GM13976 (cell line): ENCODE measurements at regions not wholly inside any gene's neighbourhood (a gene's known extent, or its start where the extent isn't known, plus 50 kb on each side); places are given as distances from the start of the nearest gene placed in this dataset.

Source experiments
- DNase-seq: peaks from one replicate; pipeline ENCODE4 v3.0.0; 2012; ENCODE audit warnings: low spot score
- CTCF ChIP-seq: IDR thresholded peaks from 2 replicates; pipeline ENCODE4 v1.5.1; 2012; ENCODE audit warnings: borderline replicate concordance, mild to moderate bottlenecking; ENCODE audit not compliant: insufficient read depth; ENCODE audit errors: extremely low read depth, missing control alignments, control extremely low read depth
- in situ Hi-C: fragments of 300-500 bp; cut with MboI; formaldehyde crosslinking; loops from one replicate; pipeline ENCODE4 v1.12.0; 2022; ENCODE audit warnings: low sequenced_read_pairs, mixed read lengths, inconsistent platforms; ENCODE audit not compliant: unreplicated experiment

- no peak for TF ChIP-seq CTCF
- in situ Hi-C loops = no loop called here
- DNase-seq = no peak
Observed at GRCh38 chr4:126935801-126936200, 697.0 kb upstream of the INTU start.

GRCh38 chr4:126937342-126937741 lies 695.4 kb upstream of the INTU start:
- no peak for TF ChIP-seq CTCF
- DNase-seq = no peak
- in situ Hi-C loops = no loop called here

- TF ChIP-seq CTCF = no peak
- in situ Hi-C loops = no loop called here
- no peak for DNase-seq
Observed at GRCh38 chr4:126937846-126938422, 694.8 kb upstream of the INTU start.

GRCh38 chr4:126939401-126939800 lies 693.4 kb upstream of the INTU start:
- in situ Hi-C loops = no loop called here
- no peak for TF ChIP-seq CTCF
- DNase-seq = no peak

- no peak for DNase-seq
- no peak for TF ChIP-seq CTCF
- in situ Hi-C loops = no loop called here
Observed at GRCh38 chr4:126947536-126947935, 685.2 kb upstream of the INTU start.

- DNase-seq = no peak
- no peak for TF ChIP-seq CTCF
- in situ Hi-C loops = no loop called here
Observed at GRCh38 chr4:126954537-126955291, 678.0 kb upstream of the INTU start.
